DOHH2 (cell line): ENCODE measurements at regions not wholly inside any gene's neighbourhood (a gene's known extent, or its start where the extent isn't known, plus 50 kb on each side); places are given as distances from the start of the nearest gene placed in this dataset.

Experiments
- H3F3A ChIP-seq: fragments of 200-600 bp; sonication (generic), shearing (Covaris generic); 2 replicates; pipeline ENCODE4 v1.6.0; 2016; ENCODE audit warnings: antibody characterized with exemption, mild to moderate bottlenecking; ENCODE audit not compliant: control insufficient read depth, insufficient read depth
- H3K27ac ChIP-seq: fragments of 200-600 bp; sonication (generic); 2 replicates; pipeline ENCODE4 v1.5.1; 2014; ENCODE audit warnings: low read depth, mild to moderate bottlenecking, low read length, moderate library complexity
- H3K27me3 ChIP-seq: fragments of 200-600 bp; sonication (generic); 2 replicates; pipeline ENCODE4 v1.6.1; 2014; ENCODE audit warnings: mild to moderate bottlenecking, low read length, mixed read lengths; ENCODE audit not compliant: control insufficient read depth
- H3K36me3 ChIP-seq: fragments of 200-600 bp; sonication (generic); 2 replicates; pipeline ENCODE4 v1.6.1; 2014; ENCODE audit warnings: mild to moderate bottlenecking, low read length, moderate library complexity, mixed read lengths; ENCODE audit not compliant: control insufficient read depth
- H3K4me1 ChIP-seq: fragments of 200-600 bp; sonication (generic); 2 replicates; pipeline ENCODE4 v1.6.1; 2014; ENCODE audit warnings: mild to moderate bottlenecking, low read length, mixed read lengths; ENCODE audit not compliant: control insufficient read depth
- H3K4me2 ChIP-seq: fragments of 200-600 bp; sonication (generic); 2 replicates; pipeline ENCODE4 v1.6.0; 2014; ENCODE audit warnings: mild to moderate bottlenecking, low read length, moderate library complexity
- H3K4me3 ChIP-seq: fragments of 200-600 bp; sonication (generic); 2 replicates; pipeline ENCODE4 v1.5.1; 2014; ENCODE audit warnings: mild to moderate bottlenecking, low read length, mixed read lengths
- H3K79me2 ChIP-seq: fragments of 200-600 bp; sonication (generic); 2 replicates; pipeline ENCODE4 v1.6.1; 2014; ENCODE audit warnings: mild to moderate bottlenecking, low read length, mixed read lengths; ENCODE audit not compliant: control insufficient read depth
- H3K9me2 ChIP-seq: fragments of 200-600 bp; sonication (generic); replicated peaks from 2 replicates; pipeline ENCODE4 v1.6.1; 2014; ENCODE audit warnings: mild to moderate bottlenecking, low read length, mixed read lengths; ENCODE audit not compliant: control insufficient read depth
- H3K9me3 ChIP-seq: fragments of 200-600 bp; sonication (generic); 2 replicates; pipeline ENCODE4 v1.6.1; 2014; ENCODE audit warnings: antibody characterized with exemption, low read length, mixed read lengths; ENCODE audit not compliant: control insufficient read depth, insufficient read depth
- H4K20me1 ChIP-seq: fragments of 200-600 bp; sonication (generic); 2 replicates; pipeline ENCODE4 v1.6.0; 2014; ENCODE audit warnings: low read depth, mild to moderate bottlenecking, antibody characterized with exemption, low read length, moderate library complexity; ENCODE audit not compliant: control insufficient read depth, insufficient read depth
- CTCF ChIP-seq: fragments of 200-600 bp; sonication (generic); IDR thresholded peaks from one replicate; pipeline ENCODE4 v1.5.1; 2014; ENCODE audit warnings: antibody characterized with exemption, mild to moderate bottlenecking, low read depth, low read length; ENCODE audit not compliant: poor library complexity, severe bottlenecking
- EZH2phosphoT487 ChIP-seq: fragments of 200-600 bp; sonication (generic); IDR thresholded peaks from 2 replicates; pipeline ENCODE4 v1.6.1; 2017; ENCODE audit warnings: borderline replicate concordance, mild to moderate bottlenecking, antibody characterized with exemption, low read length, moderate library complexity, mixed read lengths

DNA sequence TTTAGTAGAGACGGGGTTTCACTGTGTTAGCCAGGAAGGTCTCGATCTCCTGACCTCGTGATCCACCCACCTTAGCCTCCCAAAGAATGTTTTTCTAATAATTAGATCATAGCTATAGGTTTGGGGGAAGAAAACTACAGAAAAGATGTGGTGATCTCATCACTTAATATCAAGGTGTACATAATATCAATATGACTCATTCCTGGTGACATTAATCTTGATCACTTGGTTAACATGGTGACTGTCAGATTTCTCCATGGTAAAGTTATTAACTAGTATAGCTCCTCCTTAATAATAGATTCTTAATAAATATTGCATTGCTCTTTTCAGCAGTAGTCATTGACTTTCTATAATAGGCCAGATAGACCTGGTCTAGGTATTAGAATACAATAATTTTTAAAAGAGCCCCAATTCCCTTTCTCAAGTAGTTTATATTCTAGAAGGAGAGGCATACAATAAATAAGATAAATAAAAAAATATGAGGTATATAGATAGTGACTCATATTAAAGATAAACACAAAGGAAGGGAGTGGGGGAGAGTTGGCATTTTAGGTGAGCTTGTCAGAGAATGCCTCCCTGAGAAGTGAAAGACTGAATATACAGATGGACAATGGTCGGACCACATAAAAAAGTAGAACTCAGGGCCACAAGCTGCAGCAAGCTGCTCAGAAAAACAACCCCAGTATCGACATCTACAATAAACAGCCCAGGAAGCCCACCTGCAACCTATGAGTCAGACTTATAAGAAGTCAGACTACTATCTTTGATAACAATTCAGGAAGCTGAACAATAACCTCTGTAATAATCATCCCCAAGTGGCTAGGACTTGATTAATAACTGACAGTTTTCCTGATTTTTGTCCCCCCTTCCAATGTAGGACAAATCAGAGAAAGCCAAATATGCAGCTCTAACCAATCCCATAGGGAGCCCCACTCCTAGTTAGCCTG lies 210.8 kb downstream of the RFC3 start:
- Histone ChIP-seq H3K9me2 (no peaks in the 10 kb centered on the region), H3K27me3 (no peaks in the 10 kb centered on the region), H3K4me2 (no peak overlapping the region), H3K9me3 (no peaks in the 10 kb centered on the region; the same call in 1 of the 2 replicates), H3F3A (no peaks in the 10 kb centered on the region), H3K4me1 (no peaks in the 10 kb centered on the region), H3K79me2 (no peaks in the 10 kb centered on the region), H3K4me3 (no peak overlapping the region), H3K36me3 (no peaks in the 10 kb centered on the region), H4K20me1 (no peaks in the 10 kb centered on the region), H3K27ac (no peak overlapping the region)
- TF ChIP-seq CTCF (no peak), EZH2phosphoT487 (no peak)

DNA sequence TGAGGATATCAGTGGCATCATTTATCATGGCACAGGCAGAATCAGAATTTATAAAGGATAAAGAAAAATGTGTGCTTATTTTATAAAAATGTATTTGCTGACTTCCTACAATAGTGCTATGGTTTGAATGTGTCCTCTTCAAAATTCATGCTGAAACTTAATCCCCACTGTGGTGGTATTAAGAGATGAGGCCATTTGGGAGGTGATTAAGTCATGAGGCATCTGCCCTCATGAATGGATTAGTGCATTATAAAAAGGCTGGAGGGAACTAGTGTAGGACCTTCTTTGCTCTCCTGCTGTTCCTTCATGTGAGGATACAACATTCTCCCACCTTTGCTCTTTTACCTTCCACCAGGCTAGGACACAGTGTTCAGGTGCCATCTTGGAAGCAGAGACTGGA lies 212.8 kb downstream of the RFC3 start:
- H3K4me3 ChIP-seq = no peak overlapping the region

DNA sequence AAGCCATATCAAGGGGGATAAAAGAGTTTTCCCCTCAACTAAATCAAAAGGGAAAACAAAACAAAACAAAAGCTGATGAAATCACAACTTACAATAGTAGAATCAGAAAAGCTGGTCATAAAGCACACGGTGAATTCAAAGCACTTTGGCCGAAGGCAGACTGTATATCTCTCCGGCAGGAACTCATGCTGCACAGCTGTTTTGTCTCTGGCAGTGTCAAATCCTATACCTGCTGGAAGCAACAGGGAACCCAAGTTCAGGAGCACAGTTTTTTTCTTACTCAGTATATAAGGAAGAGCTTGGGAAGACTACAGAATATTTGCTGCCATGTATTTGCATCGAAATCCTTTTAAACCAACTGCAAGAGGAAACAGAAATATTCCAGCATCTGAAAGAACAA lies 213.7 kb downstream of the RFC3 start:
- H3K27ac ChIP-seq = no peak overlapping the region
- no peaks in the 10 kb centered on the region for H3K36me3 ChIP-seq
- no peaks in the 10 kb centered on the region for H3F3A ChIP-seq
- H3K9me2 ChIP-seq = no peaks in the 10 kb centered on the region
- H3K4me2 ChIP-seq = no peak overlapping the region
- TF ChIP-seq EZH2phosphoT487 (no peak), CTCF (no peak)
- no peaks in the 10 kb centered on the region for H3K4me1 ChIP-seq
- H3K4me3 ChIP-seq = no peak overlapping the region
- H3K27me3 ChIP-seq = no peaks in the 10 kb centered on the region
- no peaks in the 10 kb centered on the region for H4K20me1 ChIP-seq
- H3K79me2 ChIP-seq = no peaks in the 10 kb centered on the region
- H3K9me3 ChIP-seq = 0 out of 2 replicates have a peak, but pooled peaks cover 3% of the 10 kb centered on the region

More for the DNA sequence above, 212.8 kb downstream of the RFC3 start:
- TF ChIP-seq EZH2phosphoT487 (no peak), CTCF (no peak)
- Histone ChIP-seq H3K79me2 (no peaks in the 10 kb centered on the region), H3F3A (no peaks in the 10 kb centered on the region), H3K27ac (no peak overlapping the region), H3K27me3 (no peaks in the 10 kb centered on the region), H3K4me2 (no peak overlapping the region), H4K20me1 (no peaks in the 10 kb centered on the region), H3K36me3 (no peaks in the 10 kb centered on the region), H3K4me1 (no peaks in the 10 kb centered on the region), H3K9me2 (no peaks in the 10 kb centered on the region), H3K9me3 (peaks cover 3% of the 10 kb centered on the region; the same call in 1 of the 2 replicates)
